ENCODE measurements at regions not wholly inside any gene's neighbourhood (a gene's known extent, or its start where the extent isn't known, plus 50 kb on each side); places are given as distances from the start of the nearest gene placed in this dataset.

DNA sequence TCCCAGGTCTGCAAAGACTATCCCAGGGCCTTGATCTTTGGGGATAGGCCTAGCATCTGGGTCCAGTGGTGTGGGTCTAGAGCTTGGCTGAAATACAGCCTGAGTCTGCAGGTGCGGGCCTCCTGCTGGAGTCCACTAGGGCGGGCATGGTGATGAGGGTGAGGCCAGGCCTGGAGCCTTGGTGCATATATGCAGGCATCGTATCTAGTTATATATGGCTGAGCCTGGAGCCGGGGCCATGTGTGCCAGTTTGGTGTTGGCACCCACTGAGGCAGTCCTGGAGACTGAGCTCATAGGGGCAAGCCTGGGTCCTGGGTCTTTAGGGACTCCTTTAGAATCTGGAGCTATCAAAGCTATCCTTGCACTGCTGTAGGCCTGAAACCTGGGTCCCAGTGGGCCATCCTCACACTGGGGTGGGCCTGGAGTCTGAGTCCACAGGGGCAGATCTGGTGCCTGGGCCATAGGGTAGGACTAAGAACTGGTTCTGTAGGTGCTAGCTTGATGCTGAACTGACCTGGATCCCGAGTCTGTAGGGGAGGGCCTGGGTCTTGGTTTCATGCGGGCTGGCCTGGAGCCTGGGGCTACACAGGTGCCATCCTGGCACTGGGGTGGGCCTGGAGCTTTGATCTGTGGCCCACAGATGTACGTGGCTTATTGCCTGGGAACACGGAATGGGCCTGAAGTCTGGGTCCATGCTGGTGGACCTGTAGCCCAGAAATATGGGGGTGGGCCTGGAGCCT lies 346.5 kb upstream of the MEF2C start:
- Mint-ChIP-seq H3K27ac (no peak overlapping the region), H3K9me3 (ENCODE audit: low read depth) (peaks cover 3% of the 10 kb centered on the region), H3K4me1 (ENCODE audit: low read depth) (peaks cover 1% of the 10 kb centered on the region), H3K27me3 (no peaks in the 10 kb centered on the region), H3K36me3 (ENCODE audit: insufficient read depth) (no peaks in the 10 kb centered on the region), H3K4me3 (ENCODE audit: low read depth) (no peak overlapping the region)
- DNase-seq (ENCODE audit: low spot score, unreplicated experiment): no peak
- TF ChIP-seq, protein P1, sequence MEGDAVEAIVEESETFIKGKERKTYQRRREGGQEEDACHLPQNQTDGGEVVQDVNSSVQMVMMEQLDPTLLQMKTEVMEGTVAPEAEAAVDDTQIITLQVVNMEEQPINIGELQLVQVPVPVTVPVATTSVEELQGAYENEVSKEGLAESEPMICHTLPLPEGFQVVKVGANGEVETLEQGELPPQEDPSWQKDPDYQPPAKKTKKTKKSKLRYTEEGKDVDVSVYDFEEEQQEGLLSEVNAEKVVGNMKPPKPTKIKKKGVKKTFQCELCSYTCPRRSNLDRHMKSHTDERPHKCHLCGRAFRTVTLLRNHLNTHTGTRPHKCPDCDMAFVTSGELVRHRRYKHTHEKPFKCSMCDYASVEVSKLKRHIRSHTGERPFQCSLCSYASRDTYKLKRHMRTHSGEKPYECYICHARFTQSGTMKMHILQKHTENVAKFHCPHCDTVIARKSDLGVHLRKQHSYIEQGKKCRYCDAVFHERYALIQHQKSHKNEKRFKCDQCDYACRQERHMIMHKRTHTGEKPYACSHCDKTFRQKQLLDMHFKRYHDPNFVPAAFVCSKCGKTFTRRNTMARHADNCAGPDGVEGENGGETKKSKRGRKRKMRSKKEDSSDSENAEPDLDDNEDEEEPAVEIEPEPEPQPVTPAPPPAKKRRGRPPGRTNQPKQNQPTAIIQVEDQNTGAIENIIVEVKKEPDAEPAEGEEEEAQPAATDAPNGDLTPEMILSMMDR (IDR thresholded peaks at IDR 0.05; ENCODE audit: unreplicated experiment): no peak

DNA sequence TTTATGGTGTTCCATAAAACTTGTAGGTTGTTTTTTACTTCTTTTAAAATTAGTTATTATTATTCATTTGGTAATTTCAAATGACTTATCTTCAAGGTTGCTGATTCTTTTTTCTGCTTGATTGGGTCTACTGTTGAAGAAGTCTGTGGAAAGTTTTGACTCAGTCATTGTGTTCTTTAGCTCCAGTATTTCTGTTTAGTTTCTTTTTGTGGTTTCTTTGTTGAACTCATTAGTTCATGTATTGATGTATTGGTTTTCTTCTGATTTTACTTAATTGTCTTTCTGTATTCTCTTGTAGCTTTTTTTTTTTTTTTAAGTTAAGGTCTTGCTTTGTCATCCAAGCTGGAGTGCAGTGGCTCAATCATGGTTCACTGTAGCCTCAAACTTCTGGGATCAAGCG lies 345.4 kb upstream of the MEF2C start:
- Mint-ChIP-seq H3K27ac (no peak overlapping the region), H3K4me3 (ENCODE audit: low read depth) (no peak overlapping the region), H3K36me3 (ENCODE audit: insufficient read depth) (no peaks in the 10 kb centered on the region), H3K4me1 (ENCODE audit: low read depth) (no peaks in the 10 kb centered on the region), H3K9me3 (ENCODE audit: low read depth) (peaks cover 3% of the 10 kb centered on the region), H3K27me3 (no peaks in the 10 kb centered on the region)
- DNase-seq (ENCODE audit: low spot score, unreplicated experiment): no peak
- TF ChIP-seq, protein P1 (IDR thresholded peaks at IDR 0.05; ENCODE audit: unreplicated experiment): no peak

- Mint-ChIP-seq H3K9me3 (ENCODE audit: low read depth) (peaks cover 3% of the 10 kb centered on the region), H3K27me3 (no peaks in the 10 kb centered on the region), H3K27ac (no peak overlapping the region), H3K36me3 (ENCODE audit: insufficient read depth) (no peaks in the 10 kb centered on the region), H3K4me1 (ENCODE audit: low read depth) (no peaks in the 10 kb centered on the region), H3K4me3 (ENCODE audit: low read depth) (no peak overlapping the region)
- TF ChIP-seq, protein P1 (IDR thresholded peaks at IDR 0.05; ENCODE audit: unreplicated experiment): no peak
- DNase-seq (ENCODE audit: low spot score, unreplicated experiment): no peak
Observed at GRCh38 chr5:89218364-89218763, 335.4 kb upstream of the MEF2C start.

DNA sequence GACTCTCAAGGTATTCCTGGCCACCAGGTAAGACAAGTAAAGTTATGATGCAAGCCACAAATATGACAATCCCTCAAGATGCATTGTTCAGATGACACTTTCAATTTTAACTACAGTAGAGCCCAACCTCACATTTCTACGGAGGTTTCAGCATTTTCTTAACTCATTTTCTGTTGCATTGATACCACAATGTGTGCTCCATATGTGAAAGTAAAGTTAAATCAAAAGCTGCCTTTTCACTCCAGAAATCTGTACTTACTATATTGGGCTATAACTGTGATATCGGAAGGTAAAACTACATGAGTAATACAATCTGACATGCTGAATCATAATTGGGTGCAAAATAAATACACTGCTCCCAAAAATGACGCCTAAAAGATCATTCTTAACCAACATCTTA lies 333.6 kb upstream of the MEF2C start:
- no peak overlapping the region for H3K27ac Mint-ChIP-seq
- H3K9me3 Mint-ChIP-seq (ENCODE audit: low read depth): peaks cover 3% of the 10 kb centered on the region
- no peak overlapping the region for H3K4me3 Mint-ChIP-seq (ENCODE audit: low read depth)
- DNase-seq (ENCODE audit: low spot score, unreplicated experiment): no peak
- H3K36me3 Mint-ChIP-seq (ENCODE audit: insufficient read depth): no peaks in the 10 kb centered on the region
- TF ChIP-seq, protein P1 (IDR thresholded peaks at IDR 0.05; ENCODE audit: unreplicated experiment): no peak
- no peaks in the 10 kb centered on the region for H3K27me3 Mint-ChIP-seq
- H3K4me1 Mint-ChIP-seq (ENCODE audit: low read depth): no peaks in the 10 kb centered on the region

DNA sequence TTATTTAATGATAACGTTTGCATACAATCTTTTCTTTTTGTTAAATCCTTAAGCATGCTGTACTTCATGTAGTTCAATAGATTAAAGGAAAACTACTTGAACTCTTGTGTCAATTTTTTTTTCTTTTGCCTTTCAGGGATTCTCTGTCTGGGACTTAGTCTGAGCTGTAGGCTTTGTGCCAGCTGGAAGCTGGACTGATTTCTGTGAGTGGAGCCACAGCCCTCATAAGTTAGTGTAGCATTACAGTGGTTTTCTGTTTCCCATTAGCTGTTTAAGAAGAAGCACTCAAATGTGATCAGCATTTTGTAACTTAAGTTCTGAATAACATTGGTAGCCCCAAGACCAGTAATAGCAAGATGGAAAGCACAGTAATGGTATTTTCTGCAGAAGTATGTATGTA lies 330.6 kb upstream of the MEF2C start:
- Mint-ChIP-seq H3K27ac (no peak overlapping the region), H3K9me3 (ENCODE audit: low read depth) (no peaks in the 10 kb centered on the region), H3K4me1 (ENCODE audit: low read depth) (no peaks in the 10 kb centered on the region), H3K36me3 (ENCODE audit: insufficient read depth) (no peaks in the 10 kb centered on the region), H3K27me3 (no peaks in the 10 kb centered on the region), H3K4me3 (ENCODE audit: low read depth) (no peak overlapping the region)
- DNase-seq (ENCODE audit: low spot score, unreplicated experiment): no peak
- TF ChIP-seq, protein P1 (IDR thresholded peaks at IDR 0.05; ENCODE audit: unreplicated experiment): no peak
